ENCODE measurements at regions not wholly inside any gene's neighbourhood (a gene's known extent, or its start where the extent isn't known, plus 50 kb on each side); places are given as distances from the start of the nearest gene placed in this dataset.

DNA sequence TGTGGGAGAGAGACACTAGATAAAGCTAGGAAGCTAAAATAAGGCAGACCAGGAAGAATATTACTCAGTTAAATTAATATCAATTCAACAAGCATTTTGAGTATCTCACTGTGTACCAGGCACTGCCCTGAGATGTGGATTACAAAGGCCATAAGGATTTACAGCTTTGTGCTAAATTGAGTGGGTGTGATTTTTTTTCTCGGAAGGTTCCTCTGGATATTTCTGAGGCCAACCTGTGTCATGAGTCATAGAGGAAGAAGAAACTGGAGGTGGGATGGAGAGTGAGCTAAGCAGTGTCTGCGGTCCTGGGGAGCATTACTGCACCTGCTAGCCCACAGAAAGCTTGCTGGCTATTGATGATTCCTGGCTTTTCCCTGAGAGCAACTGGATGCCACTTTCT is 135.2 kb downstream of the RFPL4B start:
- H3K4me3 ChIP-seq, result no peak overlapping the region
- no peak for DNase-seq (ENCODE audit: low spot score)
- H3K27ac ChIP-seq, result no peak overlapping the region
- TF ChIP-seq, protein P1, sequence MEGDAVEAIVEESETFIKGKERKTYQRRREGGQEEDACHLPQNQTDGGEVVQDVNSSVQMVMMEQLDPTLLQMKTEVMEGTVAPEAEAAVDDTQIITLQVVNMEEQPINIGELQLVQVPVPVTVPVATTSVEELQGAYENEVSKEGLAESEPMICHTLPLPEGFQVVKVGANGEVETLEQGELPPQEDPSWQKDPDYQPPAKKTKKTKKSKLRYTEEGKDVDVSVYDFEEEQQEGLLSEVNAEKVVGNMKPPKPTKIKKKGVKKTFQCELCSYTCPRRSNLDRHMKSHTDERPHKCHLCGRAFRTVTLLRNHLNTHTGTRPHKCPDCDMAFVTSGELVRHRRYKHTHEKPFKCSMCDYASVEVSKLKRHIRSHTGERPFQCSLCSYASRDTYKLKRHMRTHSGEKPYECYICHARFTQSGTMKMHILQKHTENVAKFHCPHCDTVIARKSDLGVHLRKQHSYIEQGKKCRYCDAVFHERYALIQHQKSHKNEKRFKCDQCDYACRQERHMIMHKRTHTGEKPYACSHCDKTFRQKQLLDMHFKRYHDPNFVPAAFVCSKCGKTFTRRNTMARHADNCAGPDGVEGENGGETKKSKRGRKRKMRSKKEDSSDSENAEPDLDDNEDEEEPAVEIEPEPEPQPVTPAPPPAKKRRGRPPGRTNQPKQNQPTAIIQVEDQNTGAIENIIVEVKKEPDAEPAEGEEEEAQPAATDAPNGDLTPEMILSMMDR (IDR thresholded peaks at IDR 0.05), result no peak

DNA sequence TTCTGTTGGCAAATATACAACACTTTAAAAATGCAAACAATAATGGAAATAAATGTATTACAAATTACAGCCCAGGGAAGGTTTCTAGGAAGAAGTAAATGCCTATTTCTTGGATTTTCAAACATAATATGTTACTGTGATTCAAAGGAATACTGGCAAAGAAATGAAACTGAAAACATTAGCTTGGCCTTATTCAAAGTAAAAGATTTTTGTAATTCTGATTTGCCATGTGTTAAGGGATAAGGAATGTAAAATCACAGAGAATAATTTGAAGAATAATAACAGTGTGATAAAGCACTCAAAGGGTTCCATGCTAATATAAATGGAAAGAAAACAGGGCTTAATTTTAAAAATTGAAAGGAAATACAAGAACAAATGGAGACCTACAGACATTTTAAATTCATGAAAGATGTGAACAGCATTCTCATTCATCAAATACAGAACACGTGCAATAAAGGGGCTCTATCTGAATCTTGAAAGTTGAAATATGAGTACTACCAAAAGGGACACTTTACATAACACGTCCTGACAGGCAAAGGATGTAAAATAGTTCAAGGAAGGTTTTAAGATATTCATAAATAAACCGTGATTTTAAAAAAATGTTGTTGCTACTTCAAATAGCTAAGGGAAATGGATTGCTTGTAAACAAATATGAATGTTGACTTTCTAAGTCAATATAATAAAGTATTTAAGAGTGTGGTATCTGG is 138.1 kb downstream of the RFPL4B start:
- Histone ChIP-seq H3K27ac (no peak overlapping the region), H3K4me3 (no peak overlapping the region)
- no peak for DNase-seq (ENCODE audit: low spot score)
- TF ChIP-seq, protein P1 (IDR thresholded peaks at IDR 0.05), result no peak

DNA sequence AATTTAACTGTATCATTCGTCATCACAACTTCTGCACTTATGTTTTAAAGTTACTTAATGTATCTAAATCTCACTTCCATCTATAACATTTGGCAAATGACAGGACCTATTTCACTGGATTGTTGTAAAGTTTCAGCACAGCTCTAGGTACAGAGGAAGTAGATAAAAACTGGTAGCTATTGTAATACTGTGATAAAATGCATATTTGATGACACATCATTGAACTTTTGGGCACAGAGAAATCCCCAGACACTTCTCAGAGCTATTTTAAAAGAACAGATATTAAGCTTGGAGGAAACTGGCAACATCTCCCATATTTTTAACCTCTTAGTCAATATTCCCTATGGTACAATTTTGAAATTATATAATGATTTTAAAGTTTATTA is 138.7 kb downstream of the RFPL4B start:
- Histone ChIP-seq H3K27ac (no peak overlapping the region), H3K4me3 (no peak overlapping the region)
- TF ChIP-seq, protein P1 (IDR thresholded peaks at IDR 0.05), result no peak
- DNase-seq (ENCODE audit: low spot score), result no peak

DNA sequence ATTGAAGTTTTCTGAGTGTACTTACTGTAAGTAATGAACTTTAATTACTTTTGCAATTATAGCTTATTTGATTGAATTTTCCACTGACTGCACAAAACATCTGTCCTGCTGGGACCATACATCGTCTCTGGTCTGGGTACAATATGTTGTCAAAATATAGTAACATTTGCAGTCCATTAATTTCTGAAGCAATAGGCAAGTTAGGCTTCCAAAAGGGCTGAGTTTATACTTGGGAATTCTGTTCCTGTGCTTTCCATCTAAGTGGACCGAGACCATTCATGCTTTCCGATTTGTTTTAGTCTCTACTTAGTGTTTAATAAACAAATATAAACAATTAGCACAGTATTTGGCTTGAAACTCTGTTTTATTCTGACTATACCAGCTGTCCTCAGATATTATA is 139.3 kb downstream of the RFPL4B start:
- TF ChIP-seq, protein P1 (IDR thresholded peaks at IDR 0.05), result no peak
- no peak overlapping the region for H3K27ac ChIP-seq
- DNase-seq (ENCODE audit: low spot score), result no peak
- no peak overlapping the region for H3K4me3 ChIP-seq

DNA sequence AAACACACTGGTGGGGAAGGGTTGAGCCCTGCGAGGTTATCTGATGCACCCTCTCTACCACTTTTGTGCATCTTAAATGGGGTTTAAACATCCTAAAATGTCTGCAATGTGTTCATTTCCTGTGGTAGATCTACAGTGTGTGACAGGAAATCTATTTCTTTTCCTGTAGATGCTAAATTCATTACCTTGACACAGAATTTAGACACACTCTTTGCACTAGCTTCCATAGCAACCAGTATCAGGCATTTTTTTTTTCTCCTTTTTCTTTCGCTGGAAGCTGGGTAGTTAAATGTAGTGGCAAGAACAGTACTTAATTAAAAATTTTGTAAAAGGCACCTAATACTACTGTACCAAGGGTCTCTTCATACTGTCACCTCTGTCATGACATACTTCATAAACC is 141.1 kb downstream of the RFPL4B start:
- DNase-seq (ENCODE audit: low spot score), result no peak
- TF ChIP-seq, protein P1 (IDR thresholded peaks at IDR 0.05), result no peak
- Histone ChIP-seq H3K4me3 (no peak overlapping the region), H3K27ac (no peak overlapping the region)

DNA sequence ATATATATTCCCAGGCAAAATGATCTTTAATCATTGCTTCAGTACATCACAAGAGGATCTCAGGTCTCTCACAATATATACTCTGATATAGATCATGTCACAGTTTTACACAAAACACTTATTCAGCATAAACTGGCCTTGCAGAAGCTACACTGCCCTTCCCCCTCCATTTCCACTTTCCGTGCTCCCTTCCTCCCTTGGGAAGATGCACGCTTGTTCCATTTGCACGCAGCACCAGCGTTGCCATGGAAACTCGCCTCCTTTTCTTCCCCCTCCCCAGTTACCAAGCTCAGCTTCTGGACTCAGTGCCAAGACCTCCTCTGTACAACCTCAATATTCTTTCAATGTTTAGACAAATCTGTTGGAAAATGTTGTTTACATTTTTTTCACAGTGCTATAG is 154.6 kb downstream of the RFPL4B start:
- TF ChIP-seq, protein P1 (IDR thresholded peaks at IDR 0.05), result no peak
- H3K27ac ChIP-seq, result no peak overlapping the region
- no peak for DNase-seq (ENCODE audit: low spot score)
- no peak overlapping the region for H3K4me3 ChIP-seq

DNA sequence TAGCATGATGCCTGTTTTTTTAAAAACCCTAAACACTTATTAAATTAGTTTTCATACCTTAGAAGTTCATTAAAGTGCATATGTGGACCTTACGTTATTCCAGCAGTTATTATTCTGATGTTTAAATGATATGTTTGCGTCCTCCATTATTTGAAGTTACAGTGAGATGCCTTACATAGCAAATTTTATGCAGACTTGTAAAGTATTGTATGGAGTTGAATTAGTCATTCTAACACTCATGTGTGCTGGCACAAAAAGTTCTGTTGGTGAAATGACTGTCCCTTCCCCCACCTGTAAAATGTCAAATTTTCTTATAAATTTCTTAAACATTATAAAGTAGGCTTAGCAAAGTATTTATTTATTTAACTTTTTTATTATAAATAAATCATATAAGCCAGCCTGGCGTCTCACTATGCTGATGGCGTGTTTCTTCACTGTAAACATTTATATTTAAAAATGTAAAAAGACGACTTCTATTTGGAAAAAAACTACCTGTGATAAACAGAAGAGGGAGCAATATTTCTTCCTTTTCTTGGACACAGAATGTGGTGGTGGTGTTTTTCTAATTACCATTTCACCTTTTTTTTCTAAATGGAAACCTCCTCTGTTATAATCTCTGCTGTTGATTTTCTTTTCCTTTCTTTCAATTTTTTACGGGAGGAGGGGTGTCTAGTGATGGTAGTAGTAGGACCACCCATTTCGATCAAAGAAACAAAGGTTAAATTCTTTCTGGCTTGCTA is 155.4 kb downstream of the RFPL4B start:
- TF ChIP-seq, protein P1 (IDR thresholded peaks at IDR 0.05), result no peak
- H3K27ac ChIP-seq, result no peak overlapping the region
- H3K4me3 ChIP-seq, result no peak overlapping the region
- no peak for DNase-seq (ENCODE audit: low spot score)
